Activated gamma-delta T cell treated with Interleukin-2 at 50 U/mL for 16 hours (primary cell): ENCODE measurements at regions not wholly inside any gene's neighbourhood (a gene's known extent, or its start where the extent isn't known, plus 50 kb on each side); places are given as distances from the start of the nearest gene placed in this dataset.
"Not testable (repeated sequence)": the region's sequence is repeated elsewhere in the genome, so short reads cannot be mapped to it uniquely, and the experiment has no call there.

Experiments used
- DNase-seq: peaks from one replicate; pipeline ENCODE4 v3.0.0-alpha.2; 2020

- DNase-seq, result no peak
Measured at GRCh38 chrX:42093756-42094155, 170.4 kb upstream of the CASK start.

DNA sequence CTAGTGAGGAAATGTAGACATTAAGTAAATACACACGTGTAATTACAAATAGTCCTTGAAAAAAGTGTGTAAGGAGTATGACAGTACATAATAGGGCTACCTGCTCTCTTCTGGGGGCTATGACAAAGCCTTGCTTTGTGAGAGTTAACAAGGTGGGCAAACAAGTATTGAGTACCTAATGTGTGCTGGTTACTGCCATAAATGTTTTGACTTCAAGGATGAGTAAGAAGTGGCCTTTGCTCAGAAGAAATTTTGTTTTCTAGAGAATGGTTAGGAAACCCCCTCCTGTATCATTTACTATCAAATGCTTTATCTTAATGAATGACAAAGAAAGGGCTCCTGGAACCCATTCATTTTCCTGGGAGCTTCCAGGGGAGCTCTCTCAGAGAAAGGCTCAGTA is 167.0 kb upstream of the CASK start:
- no peak for DNase-seq

DNA sequence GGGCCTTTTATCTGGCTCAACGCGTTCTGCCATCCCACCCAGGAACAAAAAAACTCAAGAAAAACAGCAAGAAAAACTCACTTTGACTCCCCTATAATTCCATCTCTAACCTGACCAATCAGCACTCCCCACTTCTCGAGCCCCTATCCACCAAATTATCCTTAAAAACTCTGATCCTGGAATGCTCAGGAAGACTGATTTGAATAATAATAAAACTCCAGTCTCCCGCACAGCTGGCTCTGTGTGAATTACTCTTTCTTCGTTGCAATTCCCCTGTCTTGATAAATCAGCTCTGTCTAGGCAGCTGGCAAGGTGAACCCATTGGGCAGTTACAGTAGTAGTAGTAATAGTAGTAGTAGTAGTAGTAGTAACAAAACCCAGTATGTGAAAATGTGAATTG is 165.7 kb upstream of the CASK start:
- DNase-seq, result no peak

GRCh38 chrX:42087960-42088359 is 164.6 kb upstream of the CASK start:
- no peak for DNase-seq

- no peak for DNase-seq
Measured at GRCh38 chrX:42085836-42086235, 162.5 kb upstream of the CASK start.

DNA sequence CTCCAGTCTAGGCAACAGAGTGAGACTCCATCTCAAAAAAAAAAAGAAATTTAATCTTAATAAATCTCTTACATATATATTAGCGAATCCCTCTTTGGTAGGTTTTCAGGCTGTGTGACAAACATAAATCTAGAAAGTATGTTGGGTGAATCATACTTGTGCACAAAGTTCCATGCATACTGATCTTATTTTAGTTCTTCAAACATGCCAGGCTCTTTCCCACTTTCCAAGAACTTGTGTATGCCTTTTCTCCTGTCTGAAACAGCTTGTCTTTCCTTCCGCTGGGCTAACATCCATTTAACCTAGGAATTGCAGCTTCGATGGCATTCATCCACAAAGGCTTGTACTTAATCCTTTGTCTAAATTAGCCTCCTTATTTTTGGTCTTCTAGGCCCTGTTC is 156.6 kb upstream of the CASK start:
- DNase-seq, result no peak

GRCh38 chrX:42077675-42078074 is 154.3 kb upstream of the CASK start:
- DNase-seq, result no peak

- no peak for DNase-seq
Measured at GRCh38 chrX:42075032-42075431, 151.7 kb upstream of the CASK start.

GRCh38 chrX:42073448-42073847 is 150.1 kb upstream of the CASK start:
- DNase-seq, result no peak

- DNase-seq, result no peak
Measured at GRCh38 chrX:42070866-42071265, 147.5 kb upstream of the CASK start.

DNA sequence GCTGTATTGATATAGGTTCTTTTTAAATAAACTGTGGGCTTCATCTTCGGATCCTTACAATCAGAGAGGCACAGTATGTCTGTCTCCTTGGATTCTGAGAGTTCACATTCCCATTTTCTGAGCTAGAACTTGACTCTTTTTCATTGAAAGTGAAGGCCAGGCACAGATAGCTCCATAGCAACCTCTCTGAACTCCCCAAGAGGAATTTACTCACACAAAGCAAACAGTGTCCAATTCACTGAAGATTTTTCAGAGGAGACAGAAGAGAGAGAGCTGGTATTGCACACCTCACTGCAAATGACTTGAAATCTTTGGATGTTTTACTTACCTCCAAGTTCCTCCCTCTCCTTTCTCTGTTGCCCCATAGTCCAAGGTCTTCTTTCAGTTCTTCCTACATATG is 130.9 kb upstream of the CASK start:
- no peak for DNase-seq

- DNase-seq, result no peak
Measured at GRCh38 chrX:42050345-42050744, 127.0 kb upstream of the CASK start.

DNA sequence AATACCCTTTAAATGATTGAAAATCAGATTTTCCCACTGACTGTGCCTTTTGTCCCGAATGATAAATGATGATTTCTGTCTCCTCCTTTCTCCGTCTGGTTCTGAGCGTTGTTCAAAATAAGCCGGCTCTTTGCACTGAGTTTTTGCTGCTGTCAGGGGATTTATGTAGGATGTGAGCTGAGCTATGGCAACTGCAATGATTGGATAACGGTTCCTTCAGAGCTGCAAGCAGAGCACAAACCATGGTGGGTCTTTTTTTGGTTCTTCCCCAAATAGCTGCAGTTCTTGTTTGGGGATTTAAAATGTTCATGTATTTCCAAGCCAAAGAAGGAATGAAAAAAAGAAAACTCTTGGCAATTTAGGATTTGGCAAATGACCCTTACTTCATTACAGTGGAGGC is 124.5 kb upstream of the CASK start:
- DNase-seq, result no peak

DNA sequence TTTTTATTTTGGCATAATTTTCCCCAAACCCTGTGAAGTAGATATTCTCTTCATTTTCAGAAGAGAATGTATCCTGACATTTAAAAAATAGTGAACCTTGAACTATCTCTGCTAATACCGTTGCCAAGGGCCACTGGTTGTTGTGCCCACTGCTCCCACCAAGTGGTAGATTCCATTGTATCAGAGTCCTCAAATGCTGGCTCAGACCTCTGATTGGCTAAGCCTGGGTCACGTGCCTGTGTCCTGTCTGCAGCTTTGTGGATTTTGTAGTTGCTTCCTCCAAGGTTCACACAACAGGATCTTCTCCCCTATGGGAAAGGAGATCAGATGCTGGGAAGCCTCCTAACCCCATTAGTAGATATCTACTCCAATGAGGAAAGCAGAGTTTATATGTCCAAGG is 104.8 kb upstream of the CASK start:
- DNase-seq, result no peak

DNA sequence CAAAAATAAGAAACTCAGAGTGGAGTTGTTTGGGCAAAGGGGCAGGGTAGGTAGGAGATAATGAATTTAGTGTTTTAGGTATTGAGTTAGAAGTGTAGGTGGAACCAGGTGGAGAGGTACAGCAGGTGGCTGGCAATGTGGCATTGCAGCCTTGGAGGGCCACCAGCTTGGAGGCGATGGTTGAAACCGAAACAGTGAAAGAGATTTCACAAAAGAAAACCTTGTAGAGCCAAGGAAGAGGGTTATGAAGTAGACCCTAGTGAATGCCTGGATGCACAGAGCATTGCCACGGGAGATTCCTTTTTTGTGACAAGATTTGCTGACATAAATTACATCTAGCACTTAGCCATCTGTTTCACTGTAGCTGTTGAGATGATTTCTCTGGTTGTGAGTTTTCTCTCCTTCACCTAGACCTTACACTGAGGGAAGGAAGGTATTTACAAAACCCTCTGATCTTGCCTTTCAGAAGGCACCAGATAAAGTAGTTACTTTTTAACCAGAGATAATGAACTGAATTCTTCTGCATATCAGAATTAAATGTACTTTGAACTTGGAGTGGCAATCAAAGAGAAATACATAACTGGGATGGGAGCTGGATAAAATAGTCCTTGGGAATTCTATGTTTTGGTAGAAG is 104.1 kb upstream of the CASK start:
- no peak for DNase-seq

DNA sequence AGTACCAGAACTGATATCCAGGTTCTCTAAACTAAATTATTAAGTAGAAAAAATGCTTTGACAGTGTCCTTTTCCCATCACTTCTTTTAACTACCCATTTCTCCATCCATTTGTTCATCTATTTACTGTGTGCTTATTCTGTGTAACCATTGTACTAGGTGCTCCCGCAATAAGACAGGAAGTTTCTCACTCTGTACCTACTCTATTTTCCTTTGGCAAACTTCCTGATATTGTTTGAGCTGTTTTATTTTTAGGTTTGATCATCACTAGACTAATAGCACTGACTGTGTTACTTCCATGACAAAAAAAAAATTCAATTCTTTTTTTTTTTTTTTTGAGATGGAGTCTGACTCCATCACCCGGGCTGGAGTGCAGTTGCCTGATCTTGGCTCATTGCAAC is 102.5 kb upstream of the CASK start:
- DNase-seq, result no peak

DNA sequence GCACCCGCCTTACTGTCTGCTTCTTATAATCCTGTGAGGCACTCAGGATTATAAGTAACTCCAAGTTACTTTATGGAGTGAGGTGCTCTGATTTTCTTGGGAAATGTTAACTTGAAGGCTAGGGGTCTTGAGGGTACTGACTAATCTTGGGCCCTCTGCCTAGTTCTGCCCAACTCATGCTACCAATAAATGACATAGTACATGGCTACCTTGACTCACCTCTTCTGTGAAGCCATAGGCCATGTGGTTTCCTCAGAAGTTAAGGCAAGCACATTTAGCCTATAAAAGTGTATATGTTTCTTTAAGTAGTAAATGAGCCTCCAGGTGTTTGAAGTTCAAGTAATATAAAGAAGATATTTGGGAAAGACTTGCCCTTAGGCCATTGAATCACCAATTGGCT is 99.8 kb upstream of the CASK start:
- no peak for DNase-seq

DNA sequence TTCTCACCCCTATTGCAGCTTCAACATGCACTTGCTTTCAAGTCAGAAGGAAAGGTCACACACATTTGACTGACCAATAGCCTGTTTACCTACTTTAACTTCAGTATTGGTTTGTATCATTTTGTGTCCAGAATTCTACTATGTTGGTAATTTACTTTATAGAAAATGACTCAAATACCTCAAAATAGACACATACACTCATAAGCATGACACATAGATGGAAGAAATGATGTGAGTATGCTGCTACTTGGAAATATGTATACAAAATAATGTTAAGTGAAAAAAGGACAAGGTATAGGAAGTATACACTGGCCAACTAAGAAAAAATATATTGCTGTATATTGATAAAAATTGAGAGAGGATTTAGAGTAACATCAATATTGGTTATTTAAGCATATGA is 98.8 kb upstream of the CASK start:
- no peak for DNase-seq

GRCh38 chrX:42021058-42021457 is 97.7 kb upstream of the CASK start:
- no peak for DNase-seq

- DNase-seq, result no peak
Measured at GRCh38 chrX:42020225-42020624, 96.9 kb upstream of the CASK start.

DNA sequence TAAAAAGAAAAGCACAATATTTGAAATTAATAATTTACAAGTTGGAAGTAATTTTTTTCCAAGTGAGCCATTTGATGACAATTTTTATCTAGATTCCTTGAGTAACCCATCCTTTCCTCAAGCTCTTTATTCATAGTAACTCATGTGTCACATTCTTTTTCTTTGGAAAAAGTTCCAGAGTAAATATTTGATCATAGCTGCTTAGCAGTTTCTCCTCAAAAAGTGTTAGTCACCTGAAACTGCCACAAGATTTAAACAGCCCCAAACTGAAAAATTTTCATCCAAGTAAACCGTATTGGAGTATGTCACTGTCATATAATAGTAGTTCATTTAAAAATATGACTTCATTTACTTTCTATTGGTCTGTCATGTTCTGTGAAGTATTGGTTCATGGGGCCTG is 94.6 kb upstream of the CASK start:
- no peak for DNase-seq

DNA sequence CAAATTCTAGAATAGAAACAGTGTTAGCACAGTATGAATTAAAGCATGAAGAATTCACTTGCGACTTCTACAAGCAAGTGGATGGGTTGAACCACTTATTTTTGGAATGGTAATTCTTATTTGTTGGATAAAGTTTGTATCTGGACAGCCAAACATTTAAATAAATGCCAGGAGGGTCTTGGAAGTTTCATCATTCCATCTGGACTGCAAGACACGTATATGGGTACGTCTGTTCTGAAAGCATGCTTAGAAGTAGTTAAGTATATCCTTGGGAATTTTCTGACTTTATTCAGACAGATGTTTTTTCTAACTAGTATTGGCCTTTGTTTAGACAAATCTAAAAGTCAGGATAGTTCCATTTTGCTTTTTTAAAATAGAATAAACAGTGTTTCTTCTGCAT is 77.5 kb upstream of the CASK start:
- no peak for DNase-seq

GRCh38 chrX:41984628-41985027 is 61.3 kb upstream of the CASK start:
- no peak for DNase-seq

DNA sequence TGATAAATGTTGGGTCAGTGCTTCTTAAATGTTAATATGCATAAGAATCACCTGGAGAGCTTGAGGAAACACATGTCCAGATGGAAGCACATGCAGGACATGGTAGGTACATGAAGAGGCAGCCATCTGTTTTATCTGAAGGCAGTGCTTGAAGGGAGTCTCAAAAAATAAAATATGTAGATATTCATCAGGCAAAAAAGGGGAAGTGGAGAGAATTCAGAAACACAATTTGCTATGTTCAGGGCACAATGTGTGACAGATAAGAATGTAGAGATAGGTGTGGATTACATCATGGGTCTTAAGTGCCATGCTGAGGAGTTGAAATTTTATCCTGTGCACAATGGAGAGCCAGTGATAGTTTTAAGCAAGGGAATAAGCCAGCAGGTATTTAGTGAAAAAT is 59.6 kb upstream of the CASK start:
- DNase-seq, result no peak

- DNase-seq, result no peak
Measured at GRCh38 chrX:41981481-41982013, 58.2 kb upstream of the CASK start.

GRCh38 chrX:41974677-41975076 is 51.3 kb upstream of the CASK start:
- not testable (repeated sequence) for DNase-seq
